K562 (cell line): ENCODE measurements at regions not wholly inside any gene's neighbourhood (a gene's known extent, or its start where the extent isn't known, plus 50 kb on each side); places are given as distances from the start of the nearest gene placed in this dataset.

Source experiments
- ATAC-seq: fragments of 200-7000 bp; cut with Tn5 transposase; 3 replicates; pipeline ENCODE4 v1.9.1; 2020; ENCODE audit warnings: moderate library complexity
- BruUV-seq: library from RNA; stranded (reverse); fragments of 400-500 nt; replicated peaks from 2 replicates; lab custom pipeline; 2021; lab: Mats Ljungman, UMichigan
- CTCF ChIA-PET: fragments of 300-600 bp; formaldehyde crosslinking; extraction: SDS; loops from one replicate; lab custom pipeline; 2021; ENCODE audit warnings: low intra/inter-chr PET ratio; lab: Yijun Ruan, JAX
- POLR2A ChIA-PET: fragments of 300-600, 350-650 bp; sonication (Branson Sonifier 250); formaldehyde crosslinking; extraction: SDS; loops from one replicate; lab custom pipeline; 2021; ENCODE audit warnings: antibody characterized with exemption, inconsistent platforms; lab: Yijun Ruan, JAX
- DNase-seq, 4 experiments: peaks; one replicate each; pipeline versions ENCODE4 v3.0.0 to v3.0.0-alpha.2; 2011 to 2018; ENCODE audit warnings: low spot score in 3 of 4, mixed read lengths in 3 of 4; ENCODE audit errors: extremely low read depth in 1 of 4
- FAIRE-seq: peaks from 2 replicates; lab custom pipeline; 2011; peaks lifted over from hg19 to GRCh38; lab: Jason Lieb, UNC
- H2AFZ ChIP-seq: 2 replicates; pipeline ENCODE4 v1.6.0; 2011; ENCODE audit warnings: low read depth, low read length, control low read depth, inconsistent platforms
- H3K27ac ChIP-seq: fragments of 200-600 bp; 3 replicates; pipeline ENCODE4 v1.8.0; 2011; ENCODE audit warnings: low read depth, mild to moderate bottlenecking, control low read depth, inconsistent platforms, low read length, moderate library complexity, mixed read lengths; ENCODE audit errors: extremely low read depth
- H3K27me3 ChIP-seq, 2 experiments: fragments of 300-600 bp in 1 of 2; 2 replicates in 1 of 2; 3 replicates in 1 of 2; pipeline versions ENCODE4 v1.6.0 to v1.8.0; 2011; ENCODE audit warnings: inconsistent platforms in 2 of 2, low read length in 2 of 2, mild to moderate bottlenecking in 1 of 2, mixed read lengths in 1 of 2, moderate library complexity in 1 of 2; ENCODE audit not compliant: control insufficient read depth in 2 of 2, insufficient read depth in 2 of 2
- H3K36me3 ChIP-seq: fragments of 300-600 bp; 3 replicates; pipeline ENCODE4 v1.8.0; 2011; ENCODE audit warnings: mild to moderate bottlenecking, low read length, inconsistent platforms; ENCODE audit not compliant: control insufficient read depth, insufficient read depth
- H3K4me1 ChIP-seq, 2 experiments: fragments of 200-600 bp in 1 of 2; replicated peaks in 1 of 2; 2 replicates in 1 of 2; 3 replicates in 1 of 2; pipeline versions ENCODE4 v1.5.1 to v1.8.0; 2011; ENCODE audit warnings: inconsistent platforms in 2 of 2, low read length in 2 of 2, mild to moderate bottlenecking in 1 of 2, mixed read lengths in 1 of 2, moderate library complexity in 1 of 2; ENCODE audit not compliant: control insufficient read depth in 2 of 2, insufficient read depth in 2 of 2
- H3K4me2 ChIP-seq: 2 replicates; pipeline ENCODE4 v1.6.1; 2011; ENCODE audit warnings: low read length, control low read depth, inconsistent platforms, mixed read lengths; ENCODE audit not compliant: insufficient read depth
- H3K4me3 ChIP-seq: fragments of 200-600 bp; sonication (generic), shearing (Covaris generic); 2 replicates; pipeline ENCODE4 v1.5.1; 2016; ENCODE audit warnings: control low read depth, inconsistent platforms
- H3K79me2 ChIP-seq: fragments of 200-600 bp; 3 replicates; pipeline ENCODE4 v1.8.0; 2011; ENCODE audit warnings: low read length, inconsistent platforms; ENCODE audit not compliant: control insufficient read depth, insufficient read depth
- H3K9ac ChIP-seq, 2 experiments: 2 replicates each; pipeline versions ENCODE4 v1.6.0 to v1.6.1; 2011; ENCODE audit warnings: low read depth in 2 of 2, low read length in 2 of 2, control low read depth in 1 of 2, inconsistent platforms in 1 of 2, mild to moderate bottlenecking in 1 of 2, mixed read lengths in 1 of 2; ENCODE audit not compliant: insufficient read depth in 1 of 2
- H3K9me1 ChIP-seq: one replicate; pipeline ENCODE4 v1.6.0; 2011; ENCODE audit warnings: inconsistent platforms, mild to moderate bottlenecking, low read length, moderate library complexity; ENCODE audit not compliant: control insufficient read depth, insufficient read depth
- H3K9me3 ChIP-seq: replicated peaks from 2 replicates; pipeline ENCODE4 v1.5.1; 2011; ENCODE audit warnings: low read depth, low read length, inconsistent platforms; ENCODE audit not compliant: control insufficient read depth, insufficient read depth
- H4K20me1 ChIP-seq: replicated peaks from 2 replicates; pipeline ENCODE4 v1.6.1; 2011; ENCODE audit warnings: low read length, inconsistent platforms, mixed read lengths; ENCODE audit not compliant: control insufficient read depth, insufficient read depth
- ELK3 ChIP-seq: fragments of 450-650 bp; formaldehyde crosslinking; IDR thresholded peaks from 2 replicates; pipeline ENCODE4 v1.4.0; 2020; ENCODE audit warnings: mild to moderate bottlenecking
- GABPB1 ChIP-seq: sonication (generic); formaldehyde crosslinking; IDR thresholded peaks from 2 replicates; pipeline ENCODE4 v1.8.0; 2022; ENCODE audit warnings: mild to moderate bottlenecking, missing genetic modification reagents
- PBX2 ChIP-seq, 2 experiments: IDR thresholded peaks in 1 of 2; conservative IDR thresholded peaks in 1 of 2; 2 replicates each; pipeline ENCODE4 v1.6.1; 2016; ENCODE audit warnings: low read depth in 2 of 2, mild to moderate bottlenecking in 1 of 2, missing compliant biosample characterization in 1 of 2, missing genetic modification characterization in 1 of 2, moderate library complexity in 1 of 2
- PYGO2 ChIP-seq: fragments of 450-650 bp; IDR thresholded peaks from 2 replicates; pipeline ENCODE4 v1.6.1; 2016; ENCODE audit warnings: mild to moderate bottlenecking, missing genetic modification characterization, moderate library complexity, missing compliant biosample characterization
- ZNF140 ChIP-seq: fragments of 250-450 bp; sonication (Bioruptor Pico); IDR thresholded peaks from 2 replicates; pipeline ENCODE4 v1.8.0; 2021; ENCODE audit warnings: moderate library complexity, mild to moderate bottlenecking, inconsistent platforms
- WGBS: fragments of 100-300 bp; shearing (Covaris generic); methylation state at CpG from one replicate; pipeline ENCODE4 v1.1.6; 2016; ENCODE audit warnings: low coverage, mixed read lengths; ENCODE audit not compliant: insufficient coverage; ENCODE audit errors: missing lambda C conversion rate; 5-methylcytosine and 5-hydroxymethylcytosine counted together
- in situ Hi-C: fragments of 300-500 bp; cut with MboI; formaldehyde crosslinking; loops from 4 replicates; pipeline ENCODE4 v1.15.0; 2018; ENCODE audit warnings: inconsistent platforms, mixed read lengths
- intact Hi-C: fragments of 100-400 bp; cut with micrococcal nuclease; formaldehyde crosslinking; loops from 2 replicates; pipeline ENCODE4 v1.14.2; 2022
- TF ChIP-seq, protein P1 (sequence below): fragments of 250-450 bp; sonication (Bioruptor Pico); IDR thresholded peaks from 2 replicates; pipeline ENCODE4 v1.8.0; 2021; ENCODE audit warnings: borderline replicate concordance, mild to moderate bottlenecking, moderate library complexity; ENCODE audit not compliant: poor library complexity, severe bottlenecking
- TF ChIP-seq, protein P2 (sequence below): IDR thresholded peaks from 2 replicates; pipeline ENCODE4 v1.6.1; 2014; ENCODE audit warnings: antibody characterized with exemption
- TF ChIP-seq, protein P3 (sequence below), 2 experiments: IDR thresholded peaks; 2 replicates each; pipeline ENCODE4 v1.6.1; 2012; ENCODE audit warnings: improper control_type of control experiment in 2 of 2, low read depth in 2 of 2, low read length in 2 of 2, borderline replicate concordance in 1 of 2

- TF ChIP-seq, protein P1, sequence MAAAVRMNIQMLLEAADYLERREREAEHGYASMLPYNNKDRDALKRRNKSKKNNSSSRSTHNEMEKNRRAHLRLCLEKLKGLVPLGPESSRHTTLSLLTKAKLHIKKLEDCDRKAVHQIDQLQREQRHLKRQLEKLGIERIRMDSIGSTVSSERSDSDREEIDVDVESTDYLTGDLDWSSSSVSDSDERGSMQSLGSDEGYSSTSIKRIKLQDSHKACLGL (CRISPR knock-in tag), result no peak
- TF ChIP-seq, protein P2, sequence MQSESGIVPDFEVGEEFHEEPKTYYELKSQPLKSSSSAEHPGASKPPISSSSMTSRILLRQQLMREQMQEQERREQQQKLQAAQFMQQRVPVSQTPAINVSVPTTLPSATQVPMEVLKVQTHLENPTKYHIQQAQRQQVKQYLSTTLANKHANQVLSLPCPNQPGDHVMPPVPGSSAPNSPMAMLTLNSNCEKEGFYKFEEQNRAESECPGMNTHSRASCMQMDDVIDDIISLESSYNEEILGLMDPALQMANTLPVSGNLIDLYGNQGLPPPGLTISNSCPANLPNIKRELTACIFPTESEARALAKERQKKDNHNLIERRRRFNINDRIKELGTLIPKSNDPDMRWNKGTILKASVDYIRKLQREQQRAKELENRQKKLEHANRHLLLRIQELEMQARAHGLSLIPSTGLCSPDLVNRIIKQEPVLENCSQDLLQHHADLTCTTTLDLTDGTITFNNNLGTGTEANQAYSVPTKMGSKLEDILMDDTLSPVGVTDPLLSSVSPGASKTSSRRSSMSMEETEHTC, result no peak
- TF ChIP-seq PBX2 (CRISPR knock-in tag; IDR thresholded peaks at IDR 0.05; ENCODE audit: low read depth), result no peak
- no peak for TF ChIP-seq PBX2 (tag; conservative IDR thresholded peaks at IDR 0.05; ENCODE audit: low read depth)
- TF ChIP-seq PYGO2 (tag), result no peak
- no peak for TF ChIP-seq GABPB1 (CRISPR knock-in tag)
These were observed 793.8 kb downstream of the SORCS1 start (continued) for GRCh38 chr10:106370751-106371150.

DNA sequence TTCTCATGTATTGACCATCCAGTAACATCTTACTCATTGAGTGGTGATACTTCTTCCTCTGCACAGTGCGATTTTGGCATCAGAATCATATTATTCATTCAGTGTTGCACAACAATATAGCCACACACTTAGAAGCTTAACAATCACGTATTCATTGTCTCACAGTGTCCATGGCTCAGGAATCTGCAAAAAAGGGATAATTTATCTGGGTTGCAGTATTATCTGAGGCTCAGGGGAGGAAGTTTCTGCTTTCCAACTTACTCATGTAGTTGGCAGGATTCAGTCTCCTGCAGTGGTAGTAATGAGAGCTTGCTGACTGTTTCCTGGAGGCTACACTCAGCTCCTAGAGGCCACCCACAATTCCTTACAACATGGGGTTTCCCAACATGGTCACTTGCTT, 803.6 kb downstream of the SORCS1 start:
- no peaks in the 10 kb centered on the region for H3K36me3 ChIP-seq
- no peak overlapping the region for H3K4me3 ChIP-seq
- DNase-seq (no peak), ATAC-seq (no peak), FAIRE-seq (no peak)
- POLR2A ChIA-PET, result no interaction called here
- H3K79me2 ChIP-seq, result no peaks in the 10 kb centered on the region
- no peak overlapping the region for H3K4me2 ChIP-seq
- H3K4me1 ChIP-seq, result no peaks in the 10 kb centered on the region
- no peak overlapping the region for H3K9ac ChIP-seq
- WGBS, result 0% methylated on average over 2 of the region's 2 CpGs
- H3K9me3 ChIP-seq, result no peaks in the 10 kb centered on the region
- no peaks in the 10 kb centered on the region for H3K27me3 ChIP-seq
- no peak overlapping the region for H2AFZ ChIP-seq
- no TSS peak for BruUV-seq
- H3K9me1 ChIP-seq, result no peaks in the 10 kb centered on the region
- CTCF ChIA-PET, result no interaction called here
- intact Hi-C loops (no loop called here), in situ Hi-C loops (no loop called here)
- no peaks in the 10 kb centered on the region for H4K20me1 ChIP-seq
- H3K27ac ChIP-seq, result no peak overlapping the region
- TF ChIP-seq ELK3 (CRISPR knock-in tag) (no peak), ZNF140 (no peak)
- TF ChIP-seq, protein P3, sequence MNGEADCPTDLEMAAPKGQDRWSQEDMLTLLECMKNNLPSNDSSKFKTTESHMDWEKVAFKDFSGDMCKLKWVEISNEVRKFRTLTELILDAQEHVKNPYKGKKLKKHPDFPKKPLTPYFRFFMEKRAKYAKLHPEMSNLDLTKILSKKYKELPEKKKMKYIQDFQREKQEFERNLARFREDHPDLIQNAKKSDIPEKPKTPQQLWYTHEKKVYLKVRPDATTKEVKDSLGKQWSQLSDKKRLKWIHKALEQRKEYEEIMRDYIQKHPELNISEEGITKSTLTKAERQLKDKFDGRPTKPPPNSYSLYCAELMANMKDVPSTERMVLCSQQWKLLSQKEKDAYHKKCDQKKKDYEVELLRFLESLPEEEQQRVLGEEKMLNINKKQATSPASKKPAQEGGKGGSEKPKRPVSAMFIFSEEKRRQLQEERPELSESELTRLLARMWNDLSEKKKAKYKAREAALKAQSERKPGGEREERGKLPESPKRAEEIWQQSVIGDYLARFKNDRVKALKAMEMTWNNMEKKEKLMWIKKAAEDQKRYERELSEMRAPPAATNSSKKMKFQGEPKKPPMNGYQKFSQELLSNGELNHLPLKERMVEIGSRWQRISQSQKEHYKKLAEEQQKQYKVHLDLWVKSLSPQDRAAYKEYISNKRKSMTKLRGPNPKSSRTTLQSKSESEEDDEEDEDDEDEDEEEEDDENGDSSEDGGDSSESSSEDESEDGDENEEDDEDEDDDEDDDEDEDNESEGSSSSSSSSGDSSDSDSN (IDR thresholded peaks at IDR 0.05; ENCODE audit: borderline replicate concordance in 1 of 2, low read depth in 2 of 2, low read length in 2 of 2), result no peak
